Common myeloid progenitor, CD34-positive (primary cell): ENCODE measurements at regions not wholly inside any gene's neighbourhood (a gene's known extent, or its start where the extent isn't known, plus 50 kb on each side); places are given as distances from the start of the nearest gene placed in this dataset.

Experiments
- CTCF ChIA-PET: fragments of 350-600 bp; sonication (Branson Sonifier 250); formaldehyde crosslinking; loops from one replicate; lab custom pipeline; 2021; ENCODE audit warnings: antibody characterized with exemption; lab: Charles Lee
- POLR2A ChIA-PET: fragments of 350-600 bp; sonication (Branson Sonifier 250); formaldehyde crosslinking; loops from one replicate; lab custom pipeline; 2021; ENCODE audit warnings: antibody characterized with exemption; lab: Charles Lee
- DNase-seq, 3 donors: peaks; one replicate each; pipeline versions ENCODE4 v3.0.0 to v3.0.0-alpha.2; 2013
- H3K27ac ChIP-seq, 2 experiments: 1 replicate in 1 of 2; 2 replicates in 1 of 2; pipeline ENCODE4 v1.7.0; 2013; ENCODE audit warnings: inconsistent platforms in 2 of 2, low read length in 2 of 2, mild to moderate bottlenecking in 2 of 2, low read depth in 1 of 2, moderate library complexity in 1 of 2; ENCODE audit not compliant: severe bottlenecking in 2 of 2, insufficient read depth in 1 of 2, poor library complexity in 1 of 2
- H3K27me3 ChIP-seq, 5 experiments: replicated peaks in 2 of 5; 1 replicate in 3 of 5; 2 replicates in 2 of 5; pipeline versions ENCODE4 v1.6.1 to v1.7.0; 2013; ENCODE audit warnings: low read length in 4 of 5, mild to moderate bottlenecking in 2 of 5, moderate library complexity in 2 of 5, inconsistent platforms in 1 of 5; ENCODE audit not compliant: insufficient read depth in 5 of 5, control insufficient read depth in 4 of 5
- H3K36me3 ChIP-seq, 4 experiments: 1 replicate in 2 of 4; 2 replicates in 2 of 4; pipeline versions ENCODE4 v1.6.1 to v1.7.0; 2013; ENCODE audit warnings: low read length in 3 of 4, control low read depth in 1 of 4, mild to moderate bottlenecking in 1 of 4; ENCODE audit not compliant: control insufficient read depth in 4 of 4, insufficient read depth in 4 of 4
- H3K4me1 ChIP-seq, 4 experiments: 1 replicate in 3 of 4; 2 replicates in 1 of 4; pipeline versions ENCODE4 v1.6.1 to v1.7.1; 2013; ENCODE audit warnings: low read length in 3 of 4, mild to moderate bottlenecking in 3 of 4, control low read depth in 1 of 4, inconsistent platforms in 1 of 4, moderate library complexity in 1 of 4; ENCODE audit not compliant: control insufficient read depth in 4 of 4, insufficient read depth in 4 of 4; ENCODE audit errors: control extremely low read depth in 1 of 4
- H3K4me3 ChIP-seq, 7 experiments: 1 replicate in 4 of 7; 2 replicates in 3 of 7; pipeline versions ENCODE4 v1.5.1 to v1.7.0; 2013; ENCODE audit warnings: mild to moderate bottlenecking in 7 of 7, low read length in 6 of 7, moderate library complexity in 6 of 7, inconsistent platforms in 2 of 7, low read depth in 2 of 7, control low read depth in 1 of 7; ENCODE audit not compliant: insufficient read depth in 4 of 7, control insufficient read depth in 1 of 7; ENCODE audit errors: extremely low read depth in 1 of 7
- H3K9me3 ChIP-seq, 5 experiments: 1 replicate in 4 of 5; 2 replicates in 1 of 5; pipeline versions ENCODE4 v1.6.1 to v1.7.1; 2013; ENCODE audit warnings: low read length in 4 of 5, mild to moderate bottlenecking in 2 of 5, inconsistent platforms in 1 of 5, low read depth in 1 of 5, moderate library complexity in 1 of 5; ENCODE audit not compliant: control insufficient read depth in 4 of 5, insufficient read depth in 2 of 5; ENCODE audit errors: control extremely low read depth in 1 of 5
- WGBS: methylation state at CpG from one replicate; pipeline ENCODE4 v1.1.5; 2013; ENCODE audit not compliant: insufficient coverage; 5-methylcytosine and 5-hydroxymethylcytosine counted together

DNA sequence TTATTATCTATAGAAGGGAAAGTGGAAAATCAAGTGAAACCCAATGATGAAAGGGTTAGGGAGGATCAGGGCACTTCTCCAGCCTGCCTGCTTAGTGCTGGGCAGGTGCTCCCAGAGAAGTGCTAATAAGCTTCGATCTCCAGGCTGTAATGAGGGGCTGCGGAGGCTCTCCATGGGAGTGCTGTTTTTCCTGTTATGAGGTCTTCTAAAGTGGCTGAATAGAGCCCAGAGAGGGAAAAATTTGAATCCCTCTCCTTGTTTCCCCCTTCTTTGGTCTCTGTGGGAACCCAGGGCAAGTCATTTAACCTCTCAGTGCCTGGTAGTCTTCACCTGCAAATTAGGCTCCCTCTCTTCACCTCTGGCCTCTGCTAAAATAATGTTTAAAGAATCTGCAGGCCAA, 351.7 kb upstream of the DCC start:
- no peaks in the 10 kb centered on the region for H3K4me1 ChIP-seq
- H3K9me3 ChIP-seq: no peaks in the 10 kb centered on the region
- DNase-seq: no peak
- no peak overlapping the region for H3K27ac ChIP-seq
- no peaks in the 10 kb centered on the region for H3K27me3 ChIP-seq
- 23% methylated on average over 2 of the region's 2 CpGs for WGBS
- ChIA-PET POLR2A (no interaction called here), CTCF (no interaction called here)
- no peak overlapping the region for H3K4me3 ChIP-seq
- no peaks in the 10 kb centered on the region for H3K36me3 ChIP-seq

DNA sequence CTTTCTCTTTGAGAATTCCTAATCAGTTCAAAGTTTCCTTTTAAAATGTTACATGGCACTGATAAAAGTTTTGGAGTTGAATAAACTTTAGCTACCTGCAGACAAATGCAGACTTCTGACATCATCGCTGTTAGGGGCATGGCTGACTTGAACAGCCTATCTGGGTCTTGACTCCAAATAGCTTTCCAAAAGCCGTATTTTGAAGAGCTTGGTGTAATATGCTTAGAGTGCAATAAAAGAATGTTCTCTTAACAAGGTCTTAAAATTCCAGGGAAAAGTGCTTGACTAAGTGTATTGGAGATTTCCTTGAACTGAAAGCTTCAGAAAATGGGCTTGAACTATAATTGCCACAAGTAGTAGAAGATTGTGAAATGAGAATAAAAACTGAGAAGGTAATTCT, 342.9 kb upstream of the DCC start:
- WGBS: 91% methylated on average over 2 of the region's 2 CpGs
- no peaks in the 10 kb centered on the region for H3K4me1 ChIP-seq
- ChIA-PET CTCF (no interaction called here), POLR2A (no interaction called here)
- no peaks in the 10 kb centered on the region for H3K9me3 ChIP-seq
- DNase-seq: no peak
- H3K36me3 ChIP-seq: no peaks in the 10 kb centered on the region
- no peak overlapping the region for H3K4me3 ChIP-seq
- no peaks in the 10 kb centered on the region for H3K27me3 ChIP-seq
- no peak overlapping the region for H3K27ac ChIP-seq

DNA sequence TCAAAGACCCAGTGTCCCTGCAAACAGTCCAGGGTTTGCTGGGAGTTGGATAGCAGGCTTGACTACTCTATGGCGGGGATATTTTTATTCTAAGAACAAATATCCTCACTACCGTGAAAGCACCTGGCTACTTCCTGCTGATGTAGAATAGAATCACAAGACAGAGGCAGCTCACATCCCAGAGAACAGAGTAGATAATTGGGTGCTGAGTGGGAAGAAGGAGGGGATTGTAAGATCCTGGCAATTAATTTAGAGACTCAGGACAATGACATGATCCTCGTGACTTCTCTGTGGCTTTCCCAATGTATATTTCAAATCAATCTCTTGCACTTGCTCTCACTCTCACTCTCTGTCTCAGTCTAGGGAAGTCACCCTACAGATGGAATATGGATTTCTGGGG, 341.9 kb upstream of the DCC start:
- H3K4me3 ChIP-seq: no peak overlapping the region
- H3K27me3 ChIP-seq: no peaks in the 10 kb centered on the region
- no peak overlapping the region for H3K27ac ChIP-seq
- DNase-seq: no peak
- H3K36me3 ChIP-seq: no peaks in the 10 kb centered on the region
- no peaks in the 10 kb centered on the region for H3K9me3 ChIP-seq
- ChIA-PET POLR2A (no interaction called here), CTCF (no interaction called here)
- WGBS: 100% methylated on average over 1 of the region's 3 CpGs
- H3K4me1 ChIP-seq: no peaks in the 10 kb centered on the region

DNA sequence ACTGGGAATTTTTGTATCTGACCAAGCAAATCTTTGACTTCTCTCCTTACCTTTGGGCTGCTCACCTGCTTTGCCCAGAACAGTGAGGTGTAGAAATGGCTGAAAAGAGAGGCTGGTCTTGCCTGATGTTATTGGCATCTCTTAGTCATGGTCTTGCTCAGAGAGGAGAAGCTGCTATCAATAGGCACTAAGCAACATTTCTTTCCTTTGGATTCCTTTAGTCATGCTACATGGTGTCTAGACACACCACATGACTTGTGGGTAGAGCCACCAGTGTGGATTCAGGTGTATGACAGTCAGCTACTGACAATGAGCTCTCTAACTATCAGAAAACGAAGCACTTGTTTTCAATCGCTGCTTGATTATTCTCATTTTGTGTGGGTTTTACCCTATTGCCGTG, 341.3 kb upstream of the DCC start:
- no peaks in the 10 kb centered on the region for H3K9me3 ChIP-seq
- DNase-seq: no peak
- H3K36me3 ChIP-seq: no peaks in the 10 kb centered on the region
- POLR2A ChIA-PET: no interaction called here
- H3K27ac ChIP-seq: no peak overlapping the region
- H3K4me1 ChIP-seq: no peaks in the 10 kb centered on the region
- no peak overlapping the region for H3K4me3 ChIP-seq
- no peaks in the 10 kb centered on the region for H3K27me3 ChIP-seq
- 94% methylated on average over 2 of the region's 3 CpGs for WGBS
- CTCF ChIA-PET: no interaction called here

GRCh38 chr18:51999351-51999750, 340.6 kb upstream of the DCC start:
- WGBS: no CpG with 5 or more reads among the region's 2 CpGs
- Histone ChIP-seq H3K4me1 (no peaks in the 10 kb centered on the region), H3K9me3 (no peaks in the 10 kb centered on the region), H3K4me3 (no peak overlapping the region), H3K27ac (no peak overlapping the region), H3K27me3 (no peaks in the 10 kb centered on the region), H3K36me3 (no peaks in the 10 kb centered on the region)
- CTCF ChIA-PET: no interaction called here
- DNase-seq: no peak
- POLR2A ChIA-PET: no interaction called here

DNA sequence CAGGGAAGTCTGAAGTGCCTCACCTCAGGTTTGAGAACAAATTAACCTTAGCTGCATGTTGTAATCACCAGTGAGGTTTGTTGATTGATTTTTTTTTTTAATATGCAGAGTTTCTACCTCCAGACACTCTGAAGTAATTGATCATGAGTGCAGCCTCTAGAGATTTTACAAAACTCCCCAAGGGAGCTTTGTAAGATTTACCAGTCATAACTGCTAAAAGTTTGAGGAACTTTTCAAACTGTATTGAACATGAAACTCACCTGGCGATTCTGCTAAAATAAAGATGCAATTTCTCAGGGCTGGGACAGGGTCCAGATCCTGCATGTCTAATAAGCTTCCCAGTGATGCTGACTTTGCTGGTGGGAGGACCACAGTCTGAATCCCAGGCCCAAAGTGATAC, 339.6 kb upstream of the DCC start:
- Histone ChIP-seq H3K27ac (no peak overlapping the region), H3K4me1 (no peaks in the 10 kb centered on the region), H3K27me3 (no peaks in the 10 kb centered on the region), H3K4me3 (no peak overlapping the region), H3K36me3 (no peaks in the 10 kb centered on the region), H3K9me3 (no peaks in the 10 kb centered on the region)
- ChIA-PET POLR2A (no interaction called here), CTCF (interaction anchor here (0.6 kb wide), 1 partner anchor 763 kb away, joined by 3 read pairs; no protein-coding TSS in a partner anchor)
- WGBS: 100% methylated on average over 1 of the region's 1 CpG
- DNase-seq: no peak

DNA sequence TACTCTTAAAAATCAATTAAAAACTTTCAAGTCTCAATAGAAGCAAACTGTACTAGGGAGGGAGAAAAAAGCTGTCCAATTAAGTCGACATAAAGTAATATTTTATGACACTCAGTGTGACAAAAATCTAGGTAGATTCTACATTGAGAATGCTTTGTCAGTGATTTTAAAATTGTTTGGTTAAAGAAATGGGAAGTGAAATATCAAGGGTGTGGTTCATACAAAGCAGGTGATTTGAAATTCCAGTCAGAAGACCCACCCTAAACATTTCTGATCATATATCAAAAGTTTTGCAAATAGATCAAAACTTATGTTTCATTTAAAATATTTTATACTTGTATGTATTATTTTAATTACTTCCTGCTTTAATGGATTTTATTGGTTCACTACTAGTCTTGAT, 338.9 kb upstream of the DCC start:
- no peaks in the 10 kb centered on the region for H3K27me3 ChIP-seq
- H3K4me3 ChIP-seq: no peak overlapping the region
- DNase-seq: no peak
- H3K36me3 ChIP-seq: no peaks in the 10 kb centered on the region
- H3K27ac ChIP-seq: no peak overlapping the region
- H3K9me3 ChIP-seq: no peaks in the 10 kb centered on the region
- ChIA-PET CTCF (no interaction called here), POLR2A (no interaction called here)
- no peaks in the 10 kb centered on the region for H3K4me1 ChIP-seq
- 80% methylated on average over 1 of the region's 1 CpG for WGBS
